ENCODE measurements at regions not wholly inside any gene's neighbourhood (a gene's known extent, or its start where the extent isn't known, plus 50 kb on each side); places are given as distances from the start of the nearest gene placed in this dataset.
A peak's percentile ranks its signal among the peaks of the same experiment; 100 is the strongest.
"Not testable (repeated sequence)": the region's sequence is repeated elsewhere in the genome, so short reads cannot be mapped to it uniquely, and the experiment has no call there.

GRCh38 chr11:70549386-70549785 lies 151.1 kb downstream of the CTTN start:
- Mint-ChIP-seq H3K36me3 (no peaks in the 10 kb centered on the region), H3K4me1 (ENCODE audit: low read depth in 2 of 2) (no peaks in the 10 kb centered on the region), H3K27ac (no peak overlapping the region), H3K9me3 (no peaks in the 10 kb centered on the region), H3K4me3 (no peak overlapping the region), H3K27me3 (peaks cover 0 to 4% of the 10 kb centered on the region in 2 donors)
- ATAC-seq: no peak
- no peak for DNase-seq (ENCODE audit: low spot score)

- ATAC-seq: no peak
- peak; percentile 38 for DNase-seq (ENCODE audit: low spot score)
- H3K36me3 Mint-ChIP-seq: no peaks in the 10 kb centered on the region
- H3K27ac Mint-ChIP-seq: no peak overlapping the region
- H3K27me3 Mint-ChIP-seq: peaks cover 0 to 4% of the 10 kb centered on the region in 2 donors
- no peak overlapping the region for H3K4me3 Mint-ChIP-seq
- H3K9me3 Mint-ChIP-seq: no peaks in the 10 kb centered on the region
- H3K4me1 Mint-ChIP-seq (ENCODE audit: low read depth in 2 of 2): no peaks in the 10 kb centered on the region
These were observed 151.5 kb downstream of the CTTN start for GRCh38 chr11:70549796-70550195.

- Mint-ChIP-seq H3K9me3 (no peaks in the 10 kb centered on the region), H3K4me1 (ENCODE audit: low read depth in 2 of 2) (no peaks in the 10 kb centered on the region), H3K27ac (no peak overlapping the region), H3K27me3 (peaks cover 0 to 4% of the 10 kb centered on the region in 2 donors), H3K36me3 (no peaks in the 10 kb centered on the region), H3K4me3 (no peak overlapping the region)
- ATAC-seq (no peak), DNase-seq (ENCODE audit: low spot score) (peak; percentile 34)
These were observed 152.3 kb downstream of the CTTN start for GRCh38 chr11:70550456-70551195.

GRCh38 chr11:70551351-70552166 lies 153.2 kb downstream of the CTTN start:
- peak; percentile 51 for DNase-seq (ENCODE audit: low spot score)
- Mint-ChIP-seq H3K9me3 (no peaks in the 10 kb centered on the region), H3K36me3 (no peaks in the 10 kb centered on the region), H3K27ac (no peak overlapping the region), H3K4me3 (no peak overlapping the region), H3K4me1 (ENCODE audit: low read depth in 2 of 2) (no peaks in the 10 kb centered on the region), H3K27me3 (peaks cover 0 to 4% of the 10 kb centered on the region in 2 donors)
- ATAC-seq: no peak

GRCh38 chr11:70552167-70553150 lies 154.1 kb downstream of the CTTN start:
- H3K4me1 Mint-ChIP-seq (ENCODE audit: low read depth in 2 of 2): no peaks in the 10 kb centered on the region
- H3K9me3 Mint-ChIP-seq: no peaks in the 10 kb centered on the region
- no peaks in the 10 kb centered on the region for H3K27me3 Mint-ChIP-seq
- H3K27ac Mint-ChIP-seq: no peak overlapping the region
- H3K4me3 Mint-ChIP-seq: no peak overlapping the region
- no peak for ATAC-seq
- H3K36me3 Mint-ChIP-seq: no peaks in the 10 kb centered on the region
- DNase-seq (ENCODE audit: low spot score): peak; percentile 50

GRCh38 chr11:70555078-70555477 lies 156.7 kb downstream of the CTTN start:
- peak; percentile 18 for DNase-seq (ENCODE audit: low spot score)
- H3K9me3 Mint-ChIP-seq: no peaks in the 10 kb centered on the region
- no peaks in the 10 kb centered on the region for H3K4me1 Mint-ChIP-seq (ENCODE audit: low read depth in 2 of 2)
- H3K27ac Mint-ChIP-seq: no peak overlapping the region
- H3K4me3 Mint-ChIP-seq: no peak overlapping the region
- H3K27me3 Mint-ChIP-seq: no peaks in the 10 kb centered on the region
- no peak for ATAC-seq
- H3K36me3 Mint-ChIP-seq: no peaks in the 10 kb centered on the region

GRCh38 chr11:70556884-70557741 lies 158.8 kb downstream of the CTTN start:
- ATAC-seq (no peak), DNase-seq (ENCODE audit: low spot score) (peak; percentile 20)
- Mint-ChIP-seq H3K9me3 (no peaks in the 10 kb centered on the region), H3K4me1 (ENCODE audit: low read depth in 2 of 2) (no peaks in the 10 kb centered on the region), H3K27ac (no peak overlapping the region), H3K4me3 (no peak overlapping the region), H3K27me3 (peaks cover 2 to 5% of the 10 kb centered on the region in 2 donors), H3K36me3 (no peaks in the 10 kb centered on the region)

GRCh38 chr11:70557742-70558485 lies 159.6 kb downstream of the CTTN start:
- H3K4me3 Mint-ChIP-seq: no peak overlapping the region
- peak; percentile 58 for DNase-seq (ENCODE audit: low spot score)
- H3K27me3 Mint-ChIP-seq: peaks cover 2 to 8% of the 10 kb centered on the region in 2 donors
- H3K9me3 Mint-ChIP-seq: no peaks in the 10 kb centered on the region
- H3K4me1 Mint-ChIP-seq (ENCODE audit: low read depth in 2 of 2): no peaks in the 10 kb centered on the region
- no peak for ATAC-seq
- H3K27ac Mint-ChIP-seq: no peak overlapping the region
- H3K36me3 Mint-ChIP-seq: no peaks in the 10 kb centered on the region

GRCh38 chr11:70558681-70559080 lies 160.4 kb downstream of the CTTN start:
- Mint-ChIP-seq H3K4me3 (no peak overlapping the region), H3K9me3 (no peaks in the 10 kb centered on the region), H3K4me1 (ENCODE audit: low read depth in 2 of 2) (no peaks in the 10 kb centered on the region), H3K27ac (no peak overlapping the region), H3K36me3 (no peaks in the 10 kb centered on the region), H3K27me3 (peaks cover 5 to 16% of the 10 kb centered on the region in 2 donors)
- no peak for ATAC-seq
- peak; percentile 3 for DNase-seq (ENCODE audit: low spot score)

GRCh38 chr11:70559516-70559915 lies 161.2 kb downstream of the CTTN start:
- DNase-seq (ENCODE audit: low spot score): peak; percentile 52
- peak in 1 of 2 donors; percentile 48 for ATAC-seq
- H3K9me3 Mint-ChIP-seq: no peaks in the 10 kb centered on the region

GRCh38 chr11:70560621-70561020 lies 162.3 kb downstream of the CTTN start:
- peaks cover 7 to 31% of the 10 kb centered on the region in 2 donors for H3K27me3 Mint-ChIP-seq
- not testable (repeated sequence) for H3K4me1 Mint-ChIP-seq (ENCODE audit: low read depth in 2 of 2); H3K4me3 Mint-ChIP-seq; DNase-seq (ENCODE audit: low spot score); H3K27ac Mint-ChIP-seq; H3K9me3 Mint-ChIP-seq; H3K36me3 Mint-ChIP-seq; ATAC-seq

More at GRCh38 chr11:70559516-70559915, 161.2 kb downstream of the CTTN start:
- Mint-ChIP-seq H3K4me3 (no peak overlapping the region), H3K27ac (no peak overlapping the region), H3K27me3 (peaks cover 7 to 24% of the 10 kb centered on the region in 2 donors), H3K4me1 (ENCODE audit: low read depth in 2 of 2) (no peaks in the 10 kb centered on the region), H3K36me3 (no peaks in the 10 kb centered on the region)

- ATAC-seq (no peak), DNase-seq (ENCODE audit: low spot score) (no peak)
- Mint-ChIP-seq H3K4me1 (ENCODE audit: low read depth in 2 of 2) (peaks cover 0 to 3% of the 10 kb centered on the region in 2 donors), H3K27me3 (peaks cover 17 to 47% of the 10 kb centered on the region in 2 donors), H3K36me3 (no peaks in the 10 kb centered on the region), H3K4me3 (no peak overlapping the region), H3K27ac (no peak overlapping the region), H3K9me3 (no peaks in the 10 kb centered on the region)
These were observed 168.6 kb downstream of the CTTN start for GRCh38 chr11:70566768-70567530.

All from natural killer cell treated with Interleukin-12 subunit alpha and Interleukin-12 subunit beta and Interleukin-15 and Interleukin-18, amount 100 ng/mL, for 72 hours (primary cell).